ENCODE measurements at regions not wholly inside any gene's neighbourhood (a gene's known extent, or its start where the extent isn't known, plus 50 kb on each side); places are given as distances from the start of the nearest gene placed in this dataset.

DNA sequence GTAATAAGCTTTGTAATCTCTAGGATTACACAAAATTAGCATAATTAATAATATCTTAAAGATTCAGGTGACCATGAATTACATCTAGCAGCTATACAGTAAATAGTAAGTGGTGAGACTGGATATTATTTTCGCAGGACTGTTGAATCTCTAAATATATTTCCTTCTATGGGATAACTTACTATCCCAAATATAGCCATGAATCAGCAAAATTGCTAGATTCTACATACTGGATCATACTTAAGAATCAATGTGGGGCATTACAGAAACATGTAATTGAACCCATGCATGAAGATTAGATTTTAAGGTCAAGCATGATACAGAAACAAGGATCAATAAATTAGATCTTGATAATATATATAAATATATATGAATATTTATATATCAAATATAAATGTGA is 1203.4 kb downstream of the BRINP3 start:
- H3K27me3 ChIP-seq (ENCODE audit: control insufficient read depth, insufficient read depth, low read length): no peaks in the 10 kb centered on the region
- H3K27ac ChIP-seq (ENCODE audit: low read depth in 2 of 2, low read length in 2 of 2): no peak overlapping the region
- H3K4me1 ChIP-seq (ENCODE audit: control insufficient read depth in 2 of 3, insufficient read depth in 2 of 3, low read depth in 1 of 3, low read length in 3 of 3): no peaks in the 10 kb centered on the region
- TF ChIP-seq, protein P1, sequence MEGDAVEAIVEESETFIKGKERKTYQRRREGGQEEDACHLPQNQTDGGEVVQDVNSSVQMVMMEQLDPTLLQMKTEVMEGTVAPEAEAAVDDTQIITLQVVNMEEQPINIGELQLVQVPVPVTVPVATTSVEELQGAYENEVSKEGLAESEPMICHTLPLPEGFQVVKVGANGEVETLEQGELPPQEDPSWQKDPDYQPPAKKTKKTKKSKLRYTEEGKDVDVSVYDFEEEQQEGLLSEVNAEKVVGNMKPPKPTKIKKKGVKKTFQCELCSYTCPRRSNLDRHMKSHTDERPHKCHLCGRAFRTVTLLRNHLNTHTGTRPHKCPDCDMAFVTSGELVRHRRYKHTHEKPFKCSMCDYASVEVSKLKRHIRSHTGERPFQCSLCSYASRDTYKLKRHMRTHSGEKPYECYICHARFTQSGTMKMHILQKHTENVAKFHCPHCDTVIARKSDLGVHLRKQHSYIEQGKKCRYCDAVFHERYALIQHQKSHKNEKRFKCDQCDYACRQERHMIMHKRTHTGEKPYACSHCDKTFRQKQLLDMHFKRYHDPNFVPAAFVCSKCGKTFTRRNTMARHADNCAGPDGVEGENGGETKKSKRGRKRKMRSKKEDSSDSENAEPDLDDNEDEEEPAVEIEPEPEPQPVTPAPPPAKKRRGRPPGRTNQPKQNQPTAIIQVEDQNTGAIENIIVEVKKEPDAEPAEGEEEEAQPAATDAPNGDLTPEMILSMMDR (IDR thresholded peaks at IDR 0.05; ENCODE audit: borderline replicate concordance, extremely low read depth, insufficient read depth): no peak
- no peak overlapping the region for H3K4me3 ChIP-seq (ENCODE audit: low read length in 3 of 3)
- DNase-seq (no peak), FAIRE-seq (no peak)
- intact Hi-C loops (cut with DNase I): no loop called here
- H3K9me3 ChIP-seq (ENCODE audit: control insufficient read depth in 2 of 3, insufficient read depth in 1 of 3, low read length in 3 of 3): peaks cover 0 to 9% (median 0%) of the 10 kb centered on the region in 3 donors
- H3K36me3 ChIP-seq (ENCODE audit: control insufficient read depth in 2 of 3, insufficient read depth in 3 of 3, low read length in 3 of 3): no peaks in the 10 kb centered on the region
- no peak overlapping the region for H3K9ac ChIP-seq (ENCODE audit: low read length in 3 of 3)

DNA sequence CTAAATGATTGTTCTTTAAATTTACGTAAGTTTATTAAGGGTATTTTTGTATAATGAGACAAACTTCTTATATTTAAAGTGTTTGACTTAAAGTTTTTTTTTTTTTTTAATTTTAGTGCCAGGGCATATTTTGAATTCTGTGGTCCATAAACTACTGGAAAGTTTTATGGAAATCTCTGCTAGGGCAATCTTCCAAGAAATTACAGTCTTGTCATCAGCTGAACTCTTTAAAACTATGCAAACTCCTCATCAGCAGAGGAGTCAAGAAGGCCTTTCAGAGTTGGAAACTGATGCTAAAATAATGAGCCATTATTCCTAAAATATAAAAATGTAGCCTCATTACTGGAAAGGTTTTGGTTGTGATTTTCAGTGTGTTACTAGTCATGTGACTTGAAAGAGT is 1201.9 kb downstream of the BRINP3 start:
- H3K4me3 ChIP-seq (ENCODE audit: low read length in 3 of 3): no peak overlapping the region
- no peaks in the 10 kb centered on the region for H3K27me3 ChIP-seq (ENCODE audit: control insufficient read depth, insufficient read depth, low read length)
- no peak overlapping the region for H3K9ac ChIP-seq (ENCODE audit: low read length in 3 of 3)
- no peaks in the 10 kb centered on the region for H3K4me1 ChIP-seq (ENCODE audit: control insufficient read depth in 2 of 3, insufficient read depth in 2 of 3, low read depth in 1 of 3, low read length in 3 of 3)
- peak; percentile 15 for FAIRE-seq
- H3K36me3 ChIP-seq (ENCODE audit: control insufficient read depth in 2 of 3, insufficient read depth in 3 of 3, low read length in 3 of 3): no peaks in the 10 kb centered on the region
- intact Hi-C loops (cut with DNase I): no loop called here
- H3K27ac ChIP-seq (ENCODE audit: low read depth in 2 of 2, low read length in 2 of 2): no peak overlapping the region
- TF ChIP-seq, protein P1 (IDR thresholded peaks at IDR 0.05; ENCODE audit: borderline replicate concordance, extremely low read depth, insufficient read depth): no peak
- no peak for DNase-seq
- H3K9me3 ChIP-seq (ENCODE audit: control insufficient read depth in 2 of 3, insufficient read depth in 1 of 3, low read length in 3 of 3): no peaks in the 10 kb centered on the region

DNA sequence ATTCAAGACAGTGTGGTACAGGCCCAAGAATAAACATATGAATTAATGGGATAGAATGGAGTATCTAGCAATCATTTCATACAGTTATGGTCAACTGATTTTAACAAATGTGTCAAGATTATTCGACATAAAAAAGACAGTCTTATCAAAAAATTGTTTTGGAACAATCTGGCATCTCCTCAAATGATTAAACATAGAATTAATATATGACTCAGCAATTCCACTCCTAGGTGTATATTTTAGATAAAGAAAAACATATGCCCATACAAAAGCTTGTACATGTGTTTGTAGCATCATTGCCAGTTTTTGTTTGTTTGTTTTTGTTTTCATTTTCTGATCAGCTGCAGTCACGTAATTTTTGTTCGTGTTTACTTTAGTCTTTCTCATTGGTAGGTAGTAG is 1188.3 kb downstream of the BRINP3 start:
- Histone ChIP-seq H3K36me3 (ENCODE audit: control insufficient read depth in 2 of 3, insufficient read depth in 3 of 3, low read length in 3 of 3) (no peaks in the 10 kb centered on the region), H3K9ac (ENCODE audit: low read length in 3 of 3) (no peak overlapping the region), H3K4me3 (ENCODE audit: low read length in 3 of 3) (no peak overlapping the region), H3K27me3 (ENCODE audit: control insufficient read depth, insufficient read depth, low read length) (no peaks in the 10 kb centered on the region), H3K9me3 (ENCODE audit: control insufficient read depth in 2 of 3, insufficient read depth in 1 of 3, low read length in 3 of 3) (no peaks in the 10 kb centered on the region), H3K4me1 (ENCODE audit: control insufficient read depth in 2 of 3, insufficient read depth in 2 of 3, low read depth in 1 of 3, low read length in 3 of 3) (no peaks in the 10 kb centered on the region), H3K27ac (ENCODE audit: low read depth in 2 of 2, low read length in 2 of 2) (no peak overlapping the region)
- FAIRE-seq (no peak), DNase-seq (no peak)
- TF ChIP-seq, protein P1 (IDR thresholded peaks at IDR 0.05; ENCODE audit: borderline replicate concordance, extremely low read depth, insufficient read depth): no peak
- intact Hi-C loops (cut with DNase I): no loop called here

DNA sequence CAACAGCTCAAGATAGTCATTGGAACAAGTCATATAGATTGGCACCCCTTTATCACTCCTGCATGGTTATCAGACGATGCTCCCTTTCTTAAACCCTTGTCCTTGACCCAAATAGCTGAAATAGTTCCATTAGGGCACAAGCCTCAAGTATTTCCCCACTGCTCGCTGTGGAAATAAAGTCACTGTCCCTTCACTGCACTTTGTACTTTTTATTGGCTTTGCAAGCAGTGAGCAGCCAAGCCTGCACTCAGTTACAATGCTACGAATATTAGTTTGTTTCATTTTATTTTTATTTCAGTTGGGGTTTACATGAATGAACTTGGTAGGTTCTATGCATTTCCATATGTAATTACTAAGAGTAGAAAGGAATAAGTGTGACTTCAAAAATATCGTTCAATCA is 1176.4 kb downstream of the BRINP3 start:
- DNase-seq: no peak
- TF ChIP-seq, protein P1 (IDR thresholded peaks at IDR 0.05; ENCODE audit: borderline replicate concordance, extremely low read depth, insufficient read depth): no peak
- H3K4me1 ChIP-seq (ENCODE audit: control insufficient read depth in 2 of 3, insufficient read depth in 2 of 3, low read depth in 1 of 3, low read length in 3 of 3): no peaks in the 10 kb centered on the region
- no peak overlapping the region for H3K4me3 ChIP-seq (ENCODE audit: low read length in 3 of 3)
- H3K27ac ChIP-seq (ENCODE audit: low read depth in 2 of 2, low read length in 2 of 2): no peak overlapping the region
- FAIRE-seq: no peak
- H3K9me3 ChIP-seq (ENCODE audit: control insufficient read depth in 2 of 3, insufficient read depth in 1 of 3, low read length in 3 of 3): no peaks in the 10 kb centered on the region
- no peaks in the 10 kb centered on the region for H3K36me3 ChIP-seq (ENCODE audit: control insufficient read depth in 2 of 3, insufficient read depth in 3 of 3, low read length in 3 of 3)
- H3K9ac ChIP-seq (ENCODE audit: low read length in 3 of 3): no peak overlapping the region
- H3K27me3 ChIP-seq (ENCODE audit: control insufficient read depth, insufficient read depth, low read length): no peaks in the 10 kb centered on the region
- intact Hi-C loops (cut with DNase I): no loop called here
